ENCODE measurements at regions not wholly inside any gene's neighbourhood (a gene's known extent, or its start where the extent isn't known, plus 50 kb on each side); places are given as distances from the start of the nearest gene placed in this dataset.

GRCh38 chr9:108014353-108014752, 524.8 kb upstream of the KLF4 start:
- H3K36me3 ChIP-seq (ENCODE audit: control insufficient read depth in 2 of 2, extremely low read depth in 1 of 2, insufficient read depth in 2 of 2, low read length in 2 of 2) = no peaks in the 10 kb centered on the region
- H3K9ac ChIP-seq (ENCODE audit: control insufficient read depth, extremely low read depth, insufficient read depth, low read length) = no peak overlapping the region
- no peak overlapping the region for H2AFZ ChIP-seq (ENCODE audit: control insufficient read depth, low read length)
- TF ChIP-seq EZH2 (IDR thresholded peaks at IDR 0.05; ENCODE audit: low read length) (no peak), CTCF (optimal IDR thresholded peaks at IDR 0.05 in 1 of 3, IDR thresholded peaks at IDR 0.05 in 1 of 3, conservative IDR thresholded peaks at IDR 0.05 in 1 of 3; ENCODE audit: extremely low read depth in 1 of 3, insufficient read depth in 2 of 3, low read length in 3 of 3) (no peak)
- no peaks in the 10 kb centered on the region for H4K20me1 ChIP-seq (ENCODE audit: control insufficient read depth, extremely low read depth, insufficient read depth, low read length)
- no peak overlapping the region for H3K27ac ChIP-seq (ENCODE audit: control insufficient read depth, insufficient read depth, low read length)
- peaks cover 10% of the 10 kb centered on the region for H3K4me1 ChIP-seq (ENCODE audit: control insufficient read depth, extremely low read depth, insufficient read depth, low read length)
- H3K4me3 ChIP-seq (ENCODE audit: control insufficient read depth in 2 of 3, extremely low read depth in 1 of 3, insufficient read depth in 2 of 3, low read depth in 1 of 3, low read length in 3 of 3) = no peak overlapping the region
- H3K9me1 ChIP-seq (ENCODE audit: control insufficient read depth, extremely low read depth, insufficient read depth, low read length) = no peaks in the 10 kb centered on the region
- H3K79me2 ChIP-seq (ENCODE audit: control insufficient read depth, insufficient read depth, low read length) = no peaks in the 10 kb centered on the region
- no peak for DNase-seq (ENCODE audit: low read depth, low spot score)
- H3K27me3 ChIP-seq (ENCODE audit: control insufficient read depth, extremely low read depth, insufficient read depth, low read length) = no peaks in the 10 kb centered on the region
- no peaks in the 10 kb centered on the region for H3K9me3 ChIP-seq (ENCODE audit: control insufficient read depth, low read depth, low read length)
- no peak overlapping the region for H3K4me2 ChIP-seq (ENCODE audit: control insufficient read depth, extremely low read depth, insufficient read depth, low read depth, low read length)
- FAIRE-seq = no peak
- dilution Hi-C loops (cut with MboI; ENCODE audit: extremely low pct_ligation_motif_present, low sequenced_read_pairs) = no loop called here

- Histone ChIP-seq H3K79me2 (ENCODE audit: control insufficient read depth, insufficient read depth, low read length) (no peaks in the 10 kb centered on the region), H3K4me2 (ENCODE audit: control insufficient read depth, extremely low read depth, insufficient read depth, low read depth, low read length) (no peak overlapping the region), H3K4me3 (ENCODE audit: control insufficient read depth in 2 of 3, extremely low read depth in 1 of 3, insufficient read depth in 2 of 3, low read depth in 1 of 3, low read length in 3 of 3) (no peak overlapping the region), H3K27me3 (ENCODE audit: control insufficient read depth, extremely low read depth, insufficient read depth, low read length) (no peaks in the 10 kb centered on the region), H3K9ac (ENCODE audit: control insufficient read depth, extremely low read depth, insufficient read depth, low read length) (no peak overlapping the region), H3K4me1 (ENCODE audit: control insufficient read depth, extremely low read depth, insufficient read depth, low read length) (peaks cover 10% of the 10 kb centered on the region), H2AFZ (ENCODE audit: control insufficient read depth, low read length) (no peak overlapping the region), H3K36me3 (ENCODE audit: control insufficient read depth in 2 of 2, extremely low read depth in 1 of 2, insufficient read depth in 2 of 2, low read length in 2 of 2) (no peaks in the 10 kb centered on the region), H3K27ac (ENCODE audit: control insufficient read depth, insufficient read depth, low read length) (no peak overlapping the region), H3K9me3 (ENCODE audit: control insufficient read depth, low read depth, low read length) (no peaks in the 10 kb centered on the region), H3K9me1 (ENCODE audit: control insufficient read depth, extremely low read depth, insufficient read depth, low read length) (no peaks in the 10 kb centered on the region), H4K20me1 (ENCODE audit: control insufficient read depth, extremely low read depth, insufficient read depth, low read length) (no peaks in the 10 kb centered on the region)
- dilution Hi-C loops (cut with MboI; ENCODE audit: extremely low pct_ligation_motif_present, low sequenced_read_pairs) = no loop called here
- no peak for DNase-seq (ENCODE audit: low read depth, low spot score)
- TF ChIP-seq EZH2 (IDR thresholded peaks at IDR 0.05; ENCODE audit: low read length) = no peak
- no peak for TF ChIP-seq CTCF (optimal IDR thresholded peaks at IDR 0.05 in 1 of 3, IDR thresholded peaks at IDR 0.05 in 1 of 3, conservative IDR thresholded peaks at IDR 0.05 in 1 of 3; ENCODE audit: extremely low read depth in 1 of 3, insufficient read depth in 2 of 3, low read length in 3 of 3)
- no peak for FAIRE-seq
Measured at GRCh38 chr9:108012886-108013665, 523.5 kb upstream of the KLF4 start.

All from keratinocyte (primary cell).